Gastrocnemius medialis (tissue), 4 donors: ENCODE measurements at regions not wholly inside any gene's neighbourhood (a gene's known extent, or its start where the extent isn't known, plus 50 kb on each side); places are given as distances from the start of the nearest gene placed in this dataset.

Source experiments
- CTCF ChIP-seq, 5 experiments: fragments of 450-650 bp in 3 of 5; fragments of 200-600 bp in 2 of 5; sonication (generic) in 2 of 5; IDR thresholded peaks in 4 of 5; conservative IDR thresholded peaks in 1 of 5; 1 replicate in 4 of 5; 2 replicates in 1 of 5; pipeline ENCODE4 v1.5.1; 2016 to 2019; ENCODE audit warnings: antibody characterized with exemption in 5 of 5, mild to moderate bottlenecking in 3 of 5, moderate library complexity in 3 of 5
- POLR2A ChIP-seq, 2 donors: fragments of 450-650 bp; IDR thresholded peaks; one replicate each; pipeline ENCODE4 v1.6.1; 2017; ENCODE audit warnings: antibody characterized with exemption in 2 of 2, mild to moderate bottlenecking in 2 of 2, moderate library complexity in 2 of 2

DNA sequence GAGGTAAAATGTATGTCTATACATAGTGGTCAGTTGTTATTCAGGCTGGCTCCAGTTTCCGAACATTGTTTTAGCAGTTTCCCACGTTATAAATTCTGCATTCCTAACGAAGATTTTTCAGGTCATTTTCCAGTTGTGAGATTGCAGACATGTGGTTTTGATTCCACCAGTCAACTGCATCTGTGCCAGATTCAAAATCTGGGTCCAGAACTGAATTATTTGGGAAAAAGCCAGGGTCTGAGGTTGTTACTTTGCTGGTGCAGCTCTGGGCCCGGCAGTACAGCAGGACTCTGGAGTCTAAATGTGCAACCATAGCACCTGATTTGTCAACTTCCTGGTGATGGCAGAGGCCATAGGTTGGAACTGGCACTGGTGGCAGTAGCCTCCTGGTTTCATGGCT is 105.7 kb upstream of the MEGF10 start:
- TF ChIP-seq POLR2A (IDR thresholded peaks at IDR 0.05) = no peak
- TF ChIP-seq CTCF (IDR thresholded peaks at IDR 0.05 in 4 of 5, conservative IDR thresholded peaks at IDR 0.05 in 1 of 5) = no peak
